GM21367 (cell line): ENCODE measurements at regions not wholly inside any gene's neighbourhood (a gene's known extent, or its start where the extent isn't known, plus 50 kb on each side); places are given as distances from the start of the nearest gene placed in this dataset.
"Not testable (repeated sequence)": the region's sequence is repeated elsewhere in the genome, so short reads cannot be mapped to it uniquely, and the experiment has no call there.

ENCODE experiments used
- ATAC-seq: cut with Tn5 transposase; IDR thresholded peaks from one replicate; pipeline ENCODE4 v1.9.1; 2021; ENCODE audit not compliant: unreplicated experiment

DNA sequence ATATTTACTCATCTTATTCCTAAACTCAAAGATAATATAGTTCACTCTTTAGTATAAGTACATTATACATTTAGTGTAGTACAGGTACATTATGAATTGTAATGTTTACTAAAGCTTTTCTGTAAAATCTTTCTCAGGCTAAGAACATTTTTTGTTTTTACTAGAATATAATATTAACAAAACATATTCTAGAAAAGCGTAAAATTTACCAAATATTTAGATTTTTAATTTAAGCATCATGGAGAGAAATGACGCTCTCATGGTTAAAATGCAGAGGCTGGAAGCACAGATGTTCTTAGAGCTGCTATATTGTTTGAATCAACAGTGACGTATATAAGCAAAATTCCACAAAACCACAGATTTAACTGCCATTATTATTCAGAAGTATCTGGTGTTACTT, 54.7 kb upstream of the NBPF15 start:
- ATAC-seq: not testable (repeated sequence)

DNA sequence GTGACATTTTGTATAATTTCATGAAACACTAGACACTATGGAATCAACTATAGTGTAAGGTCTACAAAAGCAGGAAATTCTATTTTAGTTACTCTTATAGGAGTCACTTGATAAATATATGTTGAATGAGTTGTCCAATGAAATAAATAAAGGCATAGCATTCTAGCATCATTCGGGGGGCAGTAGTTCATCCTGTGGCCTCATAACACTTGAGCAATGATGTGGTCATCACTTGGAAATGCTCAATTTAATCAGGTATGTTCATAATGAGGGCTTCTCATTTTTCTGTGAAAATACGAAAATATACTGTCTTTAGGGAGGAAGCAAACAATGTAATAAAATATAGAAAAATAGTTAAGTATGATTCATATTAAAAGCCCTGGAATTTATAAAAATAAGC, 55.4 kb upstream of the NBPF15 start:
- ATAC-seq: not testable (repeated sequence)

DNA sequence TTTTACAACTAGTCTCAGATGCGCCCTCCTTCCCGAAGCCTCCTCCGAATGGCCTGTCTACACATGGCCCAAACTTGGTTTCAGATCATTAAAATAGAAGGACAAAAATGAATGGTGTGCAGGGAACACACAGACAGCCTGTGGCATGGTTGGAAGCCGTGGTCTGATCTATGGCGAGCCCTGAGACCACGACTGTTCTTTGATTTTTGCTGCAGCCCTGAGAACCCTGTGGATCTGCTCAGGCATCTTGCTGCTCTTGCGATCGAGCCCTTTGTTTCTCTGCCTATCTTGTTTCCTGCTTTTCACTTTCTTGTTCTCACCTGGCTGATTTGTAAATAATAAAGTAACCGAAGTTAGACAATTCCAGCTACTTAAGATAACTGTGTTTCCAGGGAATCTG, 57.0 kb upstream of the NBPF15 start:
- ATAC-seq: not testable (repeated sequence)

DNA sequence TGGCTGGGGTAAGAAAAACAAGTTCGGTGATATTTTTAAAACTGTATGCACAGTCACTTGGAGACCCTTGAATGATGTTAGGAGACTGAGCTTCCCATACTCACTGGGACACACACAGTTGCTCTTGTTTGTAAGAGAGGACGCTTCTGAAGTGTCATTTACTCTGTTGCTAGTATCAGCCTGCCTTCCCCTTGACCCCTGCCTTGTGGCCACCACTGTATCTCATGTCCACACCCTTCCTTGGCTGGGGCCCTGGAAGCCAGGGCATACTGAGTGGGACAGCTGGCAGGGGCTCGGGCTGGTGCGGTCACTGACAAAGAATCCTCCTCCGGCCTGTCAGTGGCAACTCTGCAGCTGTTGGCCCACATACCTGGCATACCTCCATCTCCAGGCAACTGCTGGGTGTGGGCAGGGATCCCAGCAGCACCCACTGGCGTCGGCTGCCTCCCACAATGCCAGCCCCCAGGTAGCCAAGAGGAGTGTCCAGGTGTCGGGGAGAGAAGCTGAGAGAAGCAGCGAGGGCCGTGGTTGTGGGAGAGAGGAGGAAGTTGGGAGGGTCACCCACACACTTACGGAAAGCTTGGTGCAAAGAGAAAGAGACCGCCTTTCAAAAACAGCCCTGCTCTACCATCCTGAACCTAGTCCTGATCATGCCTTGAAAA, 58.2 kb upstream of the NBPF15 start:
- ATAC-seq: not testable (repeated sequence)

DNA sequence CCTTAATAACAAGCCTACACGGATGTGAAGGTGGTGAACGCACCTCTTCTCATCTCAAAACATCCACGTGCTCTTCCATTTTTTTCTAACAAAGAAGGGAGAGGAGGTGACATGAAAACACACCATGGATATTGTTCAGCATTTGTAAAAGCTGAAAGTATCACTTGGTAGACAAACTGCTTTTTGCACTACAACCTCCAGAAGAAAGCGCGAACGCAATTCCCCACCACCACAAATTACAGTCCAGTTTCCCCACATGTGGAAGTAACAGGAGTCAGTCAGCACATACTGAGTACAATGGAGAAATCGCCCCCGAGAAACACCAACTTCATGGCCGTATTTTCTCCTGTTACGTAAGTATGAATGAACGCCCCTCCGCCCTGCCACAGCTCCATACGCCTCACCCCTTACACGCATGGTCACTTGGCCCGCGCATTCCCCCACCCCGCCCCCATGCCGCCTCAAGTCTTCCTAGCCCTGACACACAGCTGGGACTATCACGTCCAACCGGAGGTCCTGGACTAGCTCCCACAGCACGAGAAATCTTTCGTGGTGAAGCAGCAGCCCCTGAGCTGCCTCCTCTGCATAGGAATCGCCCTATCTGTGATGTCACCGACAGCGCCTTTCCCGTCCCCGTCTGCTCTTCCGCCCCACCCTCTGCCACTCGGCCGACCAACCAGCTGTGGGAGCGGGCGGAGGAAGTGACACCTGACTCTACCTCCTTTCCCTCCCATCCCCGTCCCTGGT, 62.4 kb upstream of the NBPF15 start:
- peak; percentile 86 for ATAC-seq

DNA sequence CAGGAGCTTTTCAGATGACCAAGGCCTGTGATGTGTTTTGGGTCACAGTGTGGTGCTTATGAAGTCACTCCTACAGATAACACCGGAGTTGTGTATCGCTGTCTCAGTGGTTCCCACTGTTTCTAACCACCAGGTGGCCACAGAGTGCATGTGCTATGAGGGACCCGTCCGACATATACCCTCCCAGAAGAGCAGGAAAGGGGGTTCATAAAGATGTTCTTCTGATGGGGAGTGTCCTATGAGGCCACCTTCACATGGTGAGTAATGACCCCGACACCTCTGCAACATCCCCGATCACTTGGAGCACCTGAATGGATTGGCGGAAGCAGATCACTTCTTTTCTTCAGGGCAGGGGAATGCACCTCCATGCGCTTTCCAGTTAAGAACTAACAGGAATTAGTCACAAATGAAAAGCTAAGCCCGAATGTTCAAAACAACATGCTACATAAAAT, 60.5 kb upstream of the PPIAL4F start:
- ATAC-seq: not testable (repeated sequence)

DNA sequence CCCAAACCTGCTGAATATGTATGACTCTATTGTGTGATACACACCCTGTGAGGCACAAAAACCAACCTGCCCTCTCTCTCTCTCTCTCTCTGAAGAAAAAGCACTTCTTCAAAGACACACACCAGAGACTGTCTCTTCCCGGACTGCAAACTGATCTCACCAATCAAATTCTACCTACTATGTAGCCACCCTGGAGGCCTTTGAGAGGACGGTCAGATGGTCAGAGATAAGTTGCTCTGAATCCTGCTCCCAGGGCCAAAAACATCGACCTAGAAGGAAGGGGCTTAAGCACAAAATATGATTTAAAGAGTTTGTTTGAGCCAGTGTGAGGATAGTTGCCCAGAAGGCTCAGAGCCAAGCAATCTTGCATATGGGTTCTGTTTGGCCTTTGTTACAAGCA, 59.2 kb upstream of the PPIAL4F start:
- ATAC-seq: not testable (repeated sequence)

DNA sequence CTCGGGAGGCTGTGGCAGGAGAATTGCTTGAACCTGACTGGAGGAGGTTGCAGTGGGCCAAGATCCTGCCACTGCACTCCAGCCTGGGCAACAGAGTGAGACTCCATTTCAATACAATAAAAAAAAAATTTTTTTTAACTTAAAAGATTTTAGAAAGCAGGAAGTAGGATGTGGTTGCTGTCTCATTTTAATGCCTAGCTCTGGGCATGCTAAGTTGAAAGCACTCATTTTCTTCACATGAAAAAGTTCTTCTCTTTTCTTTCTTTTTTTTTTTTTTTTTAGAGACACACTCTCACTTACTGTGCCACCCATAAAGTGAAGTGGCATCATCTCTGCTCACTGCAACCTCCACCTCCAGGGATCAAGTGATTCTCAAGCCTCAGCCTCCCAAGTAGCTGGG, 58.4 kb upstream of the PPIAL4F start:
- ATAC-seq: not testable (repeated sequence)

DNA sequence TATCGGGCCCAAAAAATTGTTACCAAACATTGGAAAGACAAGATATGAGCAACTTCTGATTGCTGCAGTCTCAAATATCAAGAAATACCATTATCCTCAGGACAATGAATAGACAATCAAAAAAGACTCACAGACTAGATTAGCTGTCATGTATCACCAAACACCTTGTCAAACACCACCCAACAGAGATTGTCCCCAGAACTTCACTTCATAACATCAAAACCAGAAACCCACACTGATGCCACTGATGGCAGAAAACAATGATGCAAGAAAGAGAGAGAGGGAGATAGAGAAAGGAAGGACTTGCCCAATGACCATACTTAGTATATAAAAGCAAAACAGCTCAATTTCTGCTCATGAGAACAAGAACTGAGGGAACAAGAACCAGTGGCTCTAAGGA, 56.0 kb upstream of the PPIAL4F start:
- ATAC-seq: not testable (repeated sequence)

DNA sequence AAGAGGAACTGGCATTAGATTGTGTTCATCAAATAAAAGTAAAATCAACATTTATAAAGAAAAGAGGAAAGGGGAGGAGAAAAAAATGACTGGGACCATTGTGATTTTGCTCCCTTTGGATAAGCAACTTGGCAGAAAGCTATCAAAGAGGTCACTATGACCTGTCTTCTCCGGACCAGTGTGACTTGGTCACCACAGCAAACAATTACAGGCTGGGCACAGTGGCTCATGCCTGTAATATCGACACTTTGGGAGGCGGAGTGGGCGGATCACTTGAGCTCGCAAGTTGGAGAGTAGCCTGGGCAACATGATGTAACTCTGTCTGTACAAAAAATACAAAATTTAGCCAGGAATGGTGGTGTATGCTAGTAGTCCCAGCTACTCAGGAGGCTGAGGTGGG, 55.5 kb upstream of the PPIAL4F start:
- ATAC-seq: not testable (repeated sequence)

DNA sequence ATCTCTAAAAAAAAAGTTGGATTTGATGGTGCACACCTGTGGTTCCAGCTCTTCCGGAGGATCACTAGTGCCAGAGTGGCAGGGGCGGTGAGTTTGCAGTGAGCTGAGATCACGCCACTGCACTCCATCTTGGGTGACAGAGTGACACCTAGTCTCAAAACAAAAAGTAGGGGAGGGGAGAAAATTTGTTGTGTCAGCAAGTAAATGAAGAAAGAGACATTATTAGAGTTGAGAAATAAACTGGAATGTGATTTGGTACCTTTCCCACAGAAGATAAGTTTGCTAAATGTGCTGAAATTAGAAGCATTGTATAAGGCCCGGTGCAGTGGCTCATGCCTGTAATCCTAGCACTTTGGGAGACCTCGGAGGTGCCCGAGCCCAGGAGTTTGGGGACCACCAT, 54.0 kb upstream of the PPIAL4F start:
- not testable (repeated sequence) for ATAC-seq

DNA sequence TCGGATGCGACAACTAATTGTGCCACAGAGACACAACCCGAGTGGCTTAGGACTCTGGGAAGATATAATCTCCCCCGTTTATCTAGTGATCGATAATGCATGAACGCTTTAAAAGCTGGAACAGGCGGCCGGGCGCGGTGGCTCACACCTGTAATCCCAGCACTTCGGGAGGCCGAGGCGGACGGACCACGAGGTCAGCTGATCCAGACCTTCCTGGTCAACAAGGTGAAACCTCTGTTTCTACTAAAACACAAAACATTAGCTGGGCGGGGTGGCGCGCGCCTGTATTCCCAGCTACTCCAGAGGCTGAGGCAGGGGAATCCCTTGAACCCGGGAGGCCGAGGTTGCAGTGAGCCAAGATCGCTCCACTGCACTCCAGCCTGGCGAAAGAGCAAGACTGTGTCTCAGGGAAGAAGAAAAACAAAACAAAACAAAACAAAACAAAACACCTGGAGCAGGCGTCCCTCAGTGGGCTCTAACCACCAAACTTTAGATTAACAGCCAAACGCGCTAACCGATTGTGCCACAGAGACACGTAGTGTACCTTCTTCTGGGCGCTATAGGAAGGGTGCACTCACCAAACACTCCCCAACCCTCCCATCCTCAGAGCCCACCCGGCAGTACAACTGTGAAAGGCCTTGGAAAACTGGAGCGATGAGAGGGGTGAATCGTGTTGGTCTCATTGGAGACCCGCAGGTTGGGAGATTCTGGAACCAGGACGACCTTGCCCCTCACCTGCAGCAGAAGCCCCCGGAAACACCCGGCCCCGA, 53.3 kb upstream of the PPIAL4F start:
- ATAC-seq: not testable (repeated sequence)
